ENCODE measurements at regions not wholly inside any gene's neighbourhood (a gene's known extent, or its start where the extent isn't known, plus 50 kb on each side); places are given as distances from the start of the nearest gene placed in this dataset.
"Not testable (repeated sequence)": the region's sequence is repeated elsewhere in the genome, so short reads cannot be mapped to it uniquely, and the experiment has no call there.

DNA sequence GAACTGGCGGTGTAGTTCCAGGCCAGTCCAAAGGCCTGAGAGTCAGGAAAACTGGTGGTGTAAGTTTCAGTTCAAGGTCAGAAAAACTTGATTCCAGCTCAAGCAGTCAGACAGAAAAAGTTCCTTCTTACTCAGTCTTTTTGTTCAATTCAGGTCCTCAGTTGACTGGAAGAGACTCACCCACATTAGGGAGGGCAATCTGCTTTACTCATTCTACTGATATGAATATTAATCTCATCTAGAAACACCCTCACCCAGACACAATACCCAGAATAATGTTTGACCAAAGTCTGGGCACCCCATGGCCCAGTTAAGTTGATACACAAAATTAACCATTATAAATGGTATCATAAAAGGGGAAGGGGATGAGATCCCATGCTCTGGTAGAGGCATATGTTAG is 50.1 kb upstream of the LTA4H start:
- no peak for DNase-seq (ENCODE audit: low spot score)

DNA sequence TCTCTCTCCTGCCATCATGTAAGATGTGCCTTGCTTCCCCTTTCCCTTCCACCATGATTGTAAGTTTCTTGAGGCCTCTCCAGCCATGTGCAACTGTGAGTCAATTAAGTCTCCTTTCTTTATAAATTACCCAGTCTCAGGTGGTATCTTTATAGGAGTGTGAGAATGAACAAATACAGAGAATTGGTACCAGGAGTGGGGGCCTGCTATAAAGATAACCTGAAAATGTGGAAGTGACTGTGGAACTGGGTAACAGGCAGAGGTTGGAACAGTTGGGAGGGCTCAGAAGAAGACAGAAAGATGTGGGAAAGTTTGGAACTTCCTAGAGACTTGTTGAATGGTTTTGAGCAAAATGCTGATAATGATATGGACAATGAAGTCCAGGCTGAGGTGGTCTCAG is 50.8 kb upstream of the LTA4H start:
- not testable (repeated sequence) for DNase-seq (ENCODE audit: low spot score)

DNA sequence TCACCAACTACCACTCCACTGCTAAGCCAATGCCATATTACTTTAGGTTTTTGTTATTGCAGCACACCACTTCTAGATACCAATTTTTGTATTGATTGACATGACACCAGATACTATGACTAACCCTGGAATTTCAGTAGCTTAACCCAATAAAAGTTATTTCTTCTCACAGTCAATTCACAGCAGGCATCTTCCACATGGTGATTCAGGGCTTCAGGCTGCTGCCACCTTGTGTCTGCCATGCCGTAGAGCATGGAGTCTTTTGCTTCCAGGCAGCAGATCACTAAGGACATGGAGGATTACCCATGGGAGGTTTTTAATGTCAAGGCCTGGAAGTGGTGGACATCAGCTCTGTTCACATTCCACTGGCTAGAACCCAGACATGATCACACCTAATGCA is 56.4 kb upstream of the LTA4H start:
- DNase-seq (ENCODE audit: low spot score) = no peak

DNA sequence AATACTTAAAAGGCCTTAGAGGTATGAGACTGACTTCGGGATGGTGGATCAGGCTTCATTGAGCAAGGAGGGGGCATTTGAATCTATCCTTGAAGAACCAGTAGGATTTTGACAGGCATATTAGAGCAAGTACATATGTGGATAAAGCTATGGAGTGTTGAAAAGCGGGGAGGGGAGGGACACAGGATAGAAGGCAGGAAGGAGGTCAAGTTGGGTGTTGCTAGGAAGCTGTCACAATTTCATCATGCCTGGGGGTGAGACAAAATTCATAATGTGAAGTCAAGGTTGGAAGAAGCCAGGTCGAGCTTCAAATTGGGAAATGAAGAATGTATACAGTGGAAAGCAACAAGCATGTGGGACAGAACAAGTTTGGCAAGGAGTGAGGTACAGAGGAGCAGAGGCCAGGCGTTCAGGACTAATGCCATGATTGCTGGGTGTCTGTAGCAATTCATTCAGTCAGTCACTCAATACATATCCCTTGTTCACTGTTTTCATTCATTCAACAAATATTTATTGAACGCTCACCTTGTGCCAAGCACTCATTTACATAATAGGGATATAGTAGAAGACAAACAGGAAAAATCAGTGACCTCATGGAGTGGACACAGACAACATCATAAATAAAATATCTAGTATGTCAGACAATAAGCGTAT is 58.3 kb upstream of the LTA4H start:
- DNase-seq (ENCODE audit: low spot score) = no peak

DNA sequence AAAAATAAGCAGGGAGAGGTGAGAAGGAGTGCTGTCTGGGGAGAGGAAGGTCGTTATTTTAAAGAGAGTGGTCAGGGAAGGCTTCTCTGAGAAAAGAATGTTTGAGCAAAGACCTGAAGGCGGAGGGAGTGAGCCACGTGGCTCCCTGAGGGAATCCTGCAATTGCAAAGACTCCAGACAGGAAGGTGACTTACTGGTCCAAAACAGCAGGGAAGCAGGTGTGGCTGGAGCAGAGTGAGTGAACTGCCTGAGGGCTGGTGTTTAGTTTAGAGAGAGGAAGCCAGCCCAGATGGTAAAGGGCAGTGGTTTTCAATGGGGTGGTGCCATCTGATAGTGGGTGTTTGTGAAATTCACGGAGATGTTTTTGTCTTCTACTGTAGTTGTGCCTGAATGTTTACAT is 58.8 kb upstream of the LTA4H start:
- no peak for DNase-seq (ENCODE audit: low spot score)

DNA sequence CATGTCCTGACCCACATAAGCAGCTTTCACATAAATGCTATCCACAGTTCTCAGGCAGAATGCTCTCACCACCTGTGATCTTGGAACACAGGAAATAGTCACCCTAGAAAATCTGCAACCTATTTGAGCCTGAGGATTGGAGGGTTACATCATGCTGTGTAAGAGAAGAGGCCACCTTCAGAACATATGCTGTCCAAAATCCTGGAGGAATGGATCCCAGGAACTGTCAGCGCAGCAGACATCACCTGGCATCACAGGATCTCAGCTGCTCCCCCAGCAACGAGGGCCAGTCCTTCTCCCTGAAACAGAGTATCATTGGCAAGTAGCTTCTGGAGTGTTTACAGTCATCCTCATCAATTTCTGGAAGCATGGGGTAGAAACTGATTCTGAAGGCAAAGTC is 63.2 kb upstream of the LTA4H start:
- DNase-seq (ENCODE audit: low spot score) = no peak

DNA sequence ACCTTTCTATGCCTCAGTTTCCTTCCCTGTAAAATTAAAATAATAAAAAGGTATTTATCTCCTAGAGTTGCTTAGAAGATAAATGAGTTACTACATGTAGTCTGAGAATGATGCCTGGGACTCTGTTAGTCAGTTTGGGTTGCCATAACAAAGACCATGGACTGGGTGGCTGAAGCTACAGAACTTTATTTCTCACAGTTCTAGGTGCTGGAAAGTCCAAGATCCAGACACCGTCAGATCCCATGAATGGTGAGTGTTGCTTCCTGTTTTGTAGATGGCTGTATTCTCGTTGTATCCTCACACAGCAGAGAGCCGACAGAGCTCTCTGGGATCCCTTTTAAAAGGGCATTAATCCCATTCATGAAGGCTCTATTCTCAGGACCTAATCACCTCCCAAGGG is 64.0 kb upstream of the LTA4H start:
- no peak for DNase-seq (ENCODE audit: low spot score)

DNA sequence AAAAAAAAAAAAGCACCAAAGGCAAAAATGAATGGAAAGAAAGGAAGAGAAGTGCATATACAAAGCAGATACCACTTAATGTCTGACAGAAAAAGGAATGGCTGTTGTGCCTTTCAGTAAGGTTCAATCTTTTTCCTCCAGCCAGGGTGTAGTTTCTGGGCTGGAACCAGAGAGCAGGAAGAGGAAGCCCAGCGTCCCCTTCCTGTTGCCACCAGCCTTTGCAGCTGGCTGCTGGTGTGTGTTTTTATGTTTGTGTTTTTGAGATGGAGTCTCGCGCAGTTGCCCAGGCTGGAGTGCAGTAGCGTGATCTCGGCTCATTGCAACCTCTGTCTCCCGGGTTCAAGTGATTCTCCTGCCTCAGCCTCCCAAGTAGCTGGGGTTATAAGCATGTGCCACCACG is 64.6 kb upstream of the LTA4H start:
- DNase-seq (ENCODE audit: low spot score) = no peak

DNA sequence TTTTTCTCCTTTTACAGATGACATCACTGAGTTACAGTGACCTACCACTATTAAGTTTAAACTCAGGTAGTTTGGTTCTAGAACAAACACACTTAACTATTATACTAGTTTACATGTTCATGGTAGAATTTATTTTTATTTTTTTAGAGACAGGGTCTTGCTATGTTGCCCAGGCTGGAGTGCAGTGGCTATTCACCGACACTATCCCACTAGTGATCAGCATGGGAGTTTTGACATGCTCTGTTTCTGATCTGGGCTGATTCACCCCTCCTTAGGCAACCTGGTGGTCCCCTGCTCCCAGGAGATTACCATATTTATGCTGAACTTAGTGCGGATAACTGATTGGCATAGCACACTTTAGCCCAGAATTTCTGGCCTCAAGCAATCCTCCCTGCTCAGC is 66.4 kb upstream of the LTA4H start:
- no peak for DNase-seq (ENCODE audit: low spot score)

DNA sequence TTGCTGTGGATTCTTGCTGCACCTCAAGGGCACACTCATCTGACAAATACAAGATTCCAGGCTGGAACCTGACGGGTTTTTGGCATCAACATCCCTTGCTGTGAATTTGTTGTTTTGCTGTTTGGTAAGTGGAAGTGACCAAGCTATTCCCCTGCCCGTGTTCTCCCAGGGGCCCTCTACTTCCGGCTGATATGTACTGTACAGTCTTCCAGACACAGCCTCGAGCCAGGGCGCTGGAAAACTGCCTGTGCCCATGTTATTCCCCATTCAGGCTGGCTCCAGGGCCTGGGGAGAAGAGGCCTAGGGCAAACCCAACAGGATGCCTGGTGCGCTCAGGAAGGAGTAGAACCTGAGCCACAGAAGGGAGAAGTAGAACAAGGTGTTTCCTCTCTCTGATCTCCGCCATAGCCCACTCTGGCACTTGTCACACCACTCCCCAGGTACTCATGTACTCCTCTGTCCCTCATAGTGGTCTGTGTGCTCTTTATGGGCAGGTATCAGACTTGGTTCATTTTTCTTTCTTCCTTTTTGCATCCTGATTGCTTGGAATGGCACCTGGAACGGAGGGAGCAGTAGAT is 67.8 kb upstream of the LTA4H start:
- DNase-seq (ENCODE audit: low spot score) = no peak

DNA sequence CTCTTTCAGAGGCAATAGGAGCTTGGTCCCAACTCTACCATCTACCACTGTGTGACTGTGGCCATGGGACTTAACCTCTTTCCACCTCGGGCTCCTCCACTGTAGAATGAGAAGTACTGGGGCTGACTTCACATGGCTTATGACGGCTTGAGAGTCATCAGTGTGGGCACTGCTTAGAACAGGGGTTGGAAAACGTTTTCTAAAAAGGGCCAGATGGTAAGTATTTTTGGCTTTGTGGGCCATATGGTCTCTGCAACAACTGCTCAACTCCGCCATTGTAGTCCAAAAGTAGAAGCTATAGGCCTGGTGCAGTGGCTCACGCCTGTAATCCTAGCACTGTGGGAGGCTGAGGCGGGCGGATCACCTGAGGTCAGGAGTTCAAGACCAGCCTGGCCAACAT is 69.2 kb upstream of the LTA4H start:
- no peak for DNase-seq (ENCODE audit: low spot score)

DNA sequence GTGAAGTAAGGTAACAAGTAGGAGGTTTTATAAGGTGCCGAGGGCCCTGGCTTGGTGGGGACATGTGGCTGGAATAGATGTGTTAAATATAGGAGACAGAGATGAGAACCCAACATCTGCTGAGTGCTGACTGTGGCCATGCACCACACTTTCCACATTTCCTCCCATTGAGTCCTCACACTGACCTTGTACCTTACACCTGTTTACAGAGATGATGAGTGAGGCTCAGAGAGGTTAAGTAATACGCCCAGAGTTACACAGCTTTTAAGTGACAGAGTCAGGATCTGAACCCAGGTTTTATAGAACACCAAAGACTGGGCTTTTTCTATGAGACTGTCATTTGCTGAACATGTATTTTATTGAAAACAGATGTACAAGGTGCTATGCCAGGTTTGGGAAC is 70.8 kb upstream of the LTA4H start:
- no peak for DNase-seq (ENCODE audit: low spot score)

DNA sequence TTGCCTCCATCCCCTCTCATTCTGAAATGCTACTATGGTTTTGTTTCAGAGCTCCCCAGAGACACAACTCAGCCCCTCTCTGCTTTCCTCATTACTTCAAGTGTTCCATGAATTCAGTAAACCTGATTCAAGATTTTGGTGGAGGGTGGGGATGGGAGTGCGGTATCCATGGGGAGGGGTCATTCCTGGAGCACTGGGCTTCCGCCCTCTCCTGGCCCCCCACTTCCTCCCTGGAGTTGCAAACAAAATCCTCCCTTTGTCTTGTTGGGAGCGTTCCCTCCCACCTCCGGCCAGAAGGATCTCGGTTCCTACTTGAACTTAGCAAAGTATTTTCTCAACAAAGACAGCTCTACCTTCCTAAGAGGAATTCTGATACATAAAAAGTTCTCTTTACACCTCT is 71.8 kb upstream of the LTA4H start:
- no peak for DNase-seq (ENCODE audit: low spot score)

DNA sequence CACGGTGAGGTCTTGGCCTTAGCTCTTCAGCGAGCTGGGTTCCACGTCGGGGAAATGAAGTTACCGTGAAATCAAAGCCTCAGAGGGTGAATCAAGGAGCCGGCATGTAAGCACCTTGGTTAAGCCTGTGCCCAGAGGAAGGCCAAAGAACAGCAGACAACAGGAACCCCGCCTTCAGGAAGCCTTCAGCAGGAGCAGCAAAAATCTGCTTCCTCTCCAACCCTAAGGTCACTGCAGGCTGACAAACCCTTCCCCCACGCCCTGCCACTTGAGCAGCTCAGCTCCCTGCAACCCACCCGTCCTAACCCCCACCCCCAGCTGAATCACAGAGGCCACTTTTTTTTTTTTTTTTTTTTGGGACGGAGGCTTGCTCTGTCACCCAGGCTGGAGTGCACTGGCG is 72.9 kb upstream of the LTA4H start:
- DNase-seq (ENCODE audit: low spot score) = peak; percentile 20

DNA sequence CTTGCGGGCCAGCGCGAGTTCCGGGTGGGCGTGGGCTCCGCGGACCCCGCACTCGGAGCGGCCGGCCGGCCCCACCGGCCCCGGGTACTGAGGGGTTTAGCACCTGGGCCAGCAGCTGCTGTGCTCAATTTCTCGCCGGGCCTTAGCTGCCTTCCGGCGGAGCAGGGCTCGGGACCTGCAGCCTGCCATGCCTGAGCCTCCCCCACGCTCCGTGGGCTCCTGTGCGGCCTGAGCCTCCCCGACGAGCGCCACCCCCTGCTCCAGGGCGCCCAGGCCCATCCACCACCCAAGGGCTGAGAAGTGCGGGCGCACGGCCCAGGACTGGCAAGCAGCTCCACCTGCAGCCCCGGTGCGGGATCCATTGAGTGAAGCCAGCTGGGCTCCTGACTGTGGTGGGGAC is 73.6 kb upstream of the LTA4H start:
- DNase-seq (ENCODE audit: low spot score) = not testable (repeated sequence)

DNA sequence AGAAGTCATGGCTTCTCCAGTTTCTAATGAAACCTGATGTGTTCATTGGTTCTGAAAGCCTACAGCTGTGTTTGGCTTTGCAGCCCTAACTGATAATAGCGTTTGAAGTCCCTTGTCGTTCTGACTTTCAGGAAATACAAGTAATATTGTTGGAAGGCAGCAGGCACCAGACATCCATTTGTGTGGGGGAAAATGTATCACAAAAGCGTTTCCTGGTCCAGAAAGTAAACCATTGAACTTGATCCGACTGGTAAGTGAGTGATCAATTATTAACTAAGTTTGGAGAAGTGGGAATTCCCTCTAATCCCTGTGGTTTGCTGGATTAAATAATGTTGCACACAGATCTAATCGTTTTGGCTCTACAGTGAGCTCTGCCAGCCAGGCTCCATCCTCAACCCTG is 77.3 kb upstream of the LTA4H start:
- DNase-seq (ENCODE audit: low spot score) = no peak

DNA sequence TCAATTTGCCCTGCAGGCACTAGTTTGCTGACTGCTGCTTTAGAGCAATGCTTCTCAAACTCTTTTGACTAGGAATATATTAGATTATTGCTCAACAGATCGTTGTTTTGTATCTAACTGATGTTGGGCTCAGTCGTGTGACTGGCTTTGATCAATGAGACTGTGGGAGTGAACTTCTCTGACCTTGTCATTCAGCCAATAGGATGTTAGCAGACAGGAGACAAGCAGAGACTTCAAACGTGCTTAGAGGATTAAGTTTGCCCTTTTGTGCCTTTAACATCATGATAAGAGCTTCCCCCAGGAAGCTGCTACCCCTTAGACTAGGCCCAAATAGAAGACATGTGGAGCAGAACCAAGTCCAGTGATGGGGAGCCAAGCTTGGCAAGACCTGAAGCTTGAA is 76.7 kb upstream of the ELK3 start:
- DNase-seq (ENCODE audit: low spot score) = no peak

DNA sequence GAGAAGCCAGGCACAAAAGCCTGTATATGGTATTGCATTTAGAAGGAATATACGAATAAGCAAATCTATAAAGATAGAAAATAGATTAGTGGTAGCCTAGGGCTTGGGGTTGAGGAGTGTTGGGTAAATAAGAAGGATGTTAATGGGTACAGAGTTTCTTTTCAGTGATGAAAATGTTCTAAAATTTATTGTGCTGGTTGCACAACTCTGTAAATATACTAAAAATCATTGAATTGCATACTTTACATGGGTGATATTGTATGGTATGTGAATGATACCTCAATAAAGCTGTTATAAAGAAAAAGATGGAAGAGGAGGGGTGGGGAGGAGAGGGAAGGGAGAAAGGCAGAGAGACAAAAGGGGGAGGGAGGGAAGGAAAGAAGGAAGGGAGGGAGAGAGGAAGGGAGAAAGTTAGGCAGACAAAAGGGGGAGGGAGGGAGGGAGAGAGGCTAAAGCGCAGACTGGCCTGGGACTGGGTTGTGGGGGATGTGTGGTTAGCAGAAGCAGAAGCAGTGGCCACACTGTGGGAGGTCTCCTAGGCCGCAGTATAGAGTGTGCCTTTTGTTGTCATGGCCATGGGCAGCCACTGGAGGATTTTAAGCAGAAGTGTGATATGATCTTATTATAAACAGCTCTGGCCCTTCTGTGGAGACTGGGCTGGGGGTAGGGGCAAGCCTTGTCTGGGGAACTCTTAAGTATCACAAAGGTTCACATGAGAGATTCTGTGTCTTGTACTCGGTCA is 73.6 kb upstream of the ELK3 start:
- peak; percentile 51 for DNase-seq (ENCODE audit: low spot score)

DNA sequence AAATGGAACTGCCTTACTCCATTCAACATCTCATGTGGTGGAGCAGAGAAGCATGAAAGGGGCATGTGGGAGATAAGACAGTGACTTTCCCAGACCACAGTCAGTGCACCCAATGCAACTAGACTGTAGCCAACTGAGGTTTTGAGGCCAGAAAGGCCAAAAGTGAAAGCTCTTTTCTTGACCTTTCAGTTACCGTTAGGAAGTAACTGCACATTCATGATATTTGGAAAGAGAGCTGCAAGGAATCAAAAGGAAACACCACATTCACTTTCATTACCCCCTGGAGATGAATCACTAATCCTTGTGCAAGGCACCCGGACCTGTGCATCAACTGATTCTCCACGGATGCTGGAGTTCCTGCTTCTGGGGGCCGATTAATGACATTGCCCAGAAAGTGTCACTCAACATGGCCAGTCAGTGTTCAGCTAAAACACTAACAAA is 72.9 kb upstream of the ELK3 start:
- DNase-seq (ENCODE audit: low spot score) = no peak

DNA sequence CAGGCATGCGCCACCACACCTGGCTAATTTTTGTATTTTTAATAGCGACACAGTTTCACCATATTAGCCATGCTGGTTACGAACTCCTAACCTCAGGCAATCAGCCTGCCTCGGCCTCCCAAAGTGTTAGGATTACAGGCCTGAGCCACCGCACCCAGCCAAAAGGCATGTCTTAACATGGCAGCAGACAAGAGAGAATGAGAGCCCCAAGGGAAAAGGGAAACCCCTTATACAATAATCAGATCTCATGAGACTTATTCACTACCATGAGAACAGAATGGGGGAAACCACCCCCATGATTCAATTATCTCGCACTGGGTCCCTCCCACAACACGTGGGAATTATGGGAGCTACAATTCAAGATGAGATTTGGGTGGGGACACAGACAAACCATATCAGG is 65.9 kb upstream of the ELK3 start:
- DNase-seq (ENCODE audit: low spot score) = not testable (repeated sequence)

DNA sequence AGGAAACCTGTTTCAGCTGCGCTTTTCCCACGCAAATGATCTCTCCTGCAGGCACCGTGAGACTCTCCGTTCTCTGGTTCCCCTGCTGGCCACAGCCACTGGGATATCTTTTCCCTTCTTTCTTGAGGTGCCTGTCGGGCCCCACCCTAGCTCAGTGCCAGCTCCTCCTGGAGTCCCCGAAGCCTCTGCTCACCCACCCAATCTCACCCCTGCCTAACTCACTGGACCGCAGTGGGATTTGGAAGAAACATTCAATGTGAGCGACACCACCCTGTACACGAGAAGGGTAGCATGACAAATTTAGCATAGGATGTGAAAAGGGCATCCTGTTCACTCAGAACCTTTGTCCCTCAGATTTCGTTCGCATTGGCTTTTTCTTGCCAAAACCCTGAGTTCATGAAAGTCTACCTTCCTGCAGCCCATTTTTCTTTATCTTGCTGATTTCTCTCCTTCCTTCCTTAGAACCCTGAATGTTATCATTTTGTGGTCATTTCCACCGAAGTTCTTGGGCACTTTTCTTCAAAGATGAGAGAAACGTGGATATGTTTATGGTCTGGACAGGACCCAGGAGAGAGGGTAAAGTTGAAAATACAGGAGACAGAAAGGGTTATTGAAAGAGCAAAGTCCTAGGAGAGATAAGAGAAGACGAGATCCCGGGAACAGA is 63.6 kb upstream of the ELK3 start:
- no peak for DNase-seq (ENCODE audit: low spot score)

DNA sequence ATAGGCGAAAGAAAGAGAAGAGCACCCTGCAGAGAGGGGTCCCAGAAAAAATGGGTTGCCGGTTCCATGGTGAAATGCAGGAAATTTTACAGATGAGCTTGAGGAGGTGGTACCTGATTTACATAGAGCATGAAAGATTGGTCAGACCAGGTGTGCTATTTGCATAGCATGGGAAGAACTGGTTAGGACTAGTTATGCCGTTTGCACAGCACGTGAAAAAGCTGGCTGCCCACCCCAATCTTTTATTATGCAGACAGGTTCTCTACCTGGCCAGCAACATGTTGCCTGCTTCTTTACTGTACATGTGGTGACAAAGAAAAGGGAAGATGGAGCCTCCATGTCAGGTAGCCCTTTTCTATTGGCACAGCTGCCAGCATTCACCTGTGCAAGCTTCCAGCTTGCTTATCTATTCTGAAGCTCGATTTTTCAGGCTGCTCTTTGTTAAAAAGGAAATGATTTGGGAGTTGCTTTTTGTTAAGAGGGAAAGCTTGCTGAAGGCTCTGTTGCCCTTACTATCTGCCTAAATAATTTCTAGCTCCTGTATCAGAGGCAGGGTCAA is 62.9 kb upstream of the ELK3 start:
- no peak for DNase-seq (ENCODE audit: low spot score)

DNA sequence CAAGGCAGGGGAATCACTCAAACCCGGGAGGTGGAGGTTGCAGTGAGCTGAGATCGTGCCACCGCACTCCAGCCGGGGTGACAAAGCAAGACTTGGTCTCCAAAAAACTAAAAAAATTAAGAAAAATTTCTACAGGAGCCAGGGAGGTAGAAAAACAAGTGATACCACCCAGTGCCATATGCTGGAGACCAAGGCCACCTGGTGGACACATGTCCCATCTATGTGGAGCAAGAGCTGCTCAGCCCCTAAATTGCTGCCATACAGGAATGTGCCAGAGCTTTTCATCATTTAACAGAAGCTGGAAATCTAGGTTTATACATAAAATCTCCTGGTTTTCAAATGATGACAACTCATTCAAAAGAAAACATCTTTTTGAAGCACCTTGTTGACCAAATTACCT is 61.4 kb upstream of the ELK3 start:
- DNase-seq (ENCODE audit: low spot score) = no peak

All from mucosa of gallbladder (tissue), 1 donor.